H1 (cell line): ENCODE measurements at regions not wholly inside any gene's neighbourhood (a gene's known extent, or its start where the extent isn't known, plus 50 kb on each side); places are given as distances from the start of the nearest gene placed in this dataset.

ENCODE experiments used
- CTCF ChIA-PET: fragments of 300-600 bp; sonication (Branson Sonifier 250); formaldehyde crosslinking; loops from one replicate; lab custom pipeline; 2021; ENCODE audit not compliant: partially characterized antibody; lab: Charles Lee
- POLR2A ChIA-PET: fragments of 300-600 bp; sonication (Branson Sonifier 250); formaldehyde crosslinking; loops from one replicate; lab custom pipeline; 2021; ENCODE audit warnings: inconsistent platforms; ENCODE audit not compliant: partially characterized antibody; lab: Charles Lee
- DNase-seq, 2 experiments: peaks; one replicate each; pipeline versions ENCODE4 v3.0.0 to v3.0.0-alpha.2; 2010 to 2022; ENCODE audit warnings: low spot score in 2 of 2, low read depth in 1 of 2, mixed read lengths in 1 of 2
- FAIRE-seq: peaks from 2 replicates; lab custom pipeline; 2011; peaks lifted over from hg19 to GRCh38; lab: Jason Lieb, UNC
- H2AFZ ChIP-seq: 2 replicates; pipeline ENCODE4 v1.8.1; 2012; ENCODE audit warnings: low read length, inconsistent platforms
- H2AK5ac ChIP-seq: 2 replicates; pipeline ENCODE4 v1.6.1; 2013; ENCODE audit warnings: low read depth, low read length
- H2BK120ac ChIP-seq: replicated peaks from 2 replicates; pipeline ENCODE3; 2013; ENCODE audit warnings: low read depth, low read length, inconsistent platforms
- H2BK12ac ChIP-seq: 2 replicates; pipeline ENCODE4 v1.6.1; 2013; ENCODE audit warnings: low read depth, low read length
- H2BK15ac ChIP-seq: 2 replicates; pipeline ENCODE4 v1.6.1; 2013; ENCODE audit warnings: low read length
- H2BK20ac ChIP-seq: 2 replicates; pipeline ENCODE4 v1.6.1; 2013; ENCODE audit warnings: low read length
- H2BK5ac ChIP-seq: 2 replicates; pipeline ENCODE4 v1.6.1; 2013; ENCODE audit warnings: low read depth, low read length
- H3K14ac ChIP-seq: 2 replicates; pipeline ENCODE4 v1.6.1; 2013; ENCODE audit warnings: inconsistent platforms; ENCODE audit not compliant: insufficient read length
- H3K18ac ChIP-seq: 2 replicates; pipeline ENCODE4 v1.6.1; 2013; ENCODE audit warnings: low read length; ENCODE audit errors: extremely low read depth
- H3K23ac ChIP-seq: 2 replicates; pipeline ENCODE4 v1.6.1; 2013; ENCODE audit warnings: inconsistent platforms; ENCODE audit not compliant: insufficient read length
- H3K23me2 ChIP-seq: 2 replicates; pipeline ENCODE4 v1.6.1; 2013; ENCODE audit warnings: low read depth, low read length
- H3K27ac ChIP-seq: 2 replicates; pipeline ENCODE4 v1.6.1; 2011; ENCODE audit warnings: low read depth, low read length, inconsistent platforms
- H3K27me3 ChIP-seq, 4 experiments: replicated peaks in 1 of 4; 1 replicate in 1 of 4; 2 replicates in 3 of 4; pipeline versions ENCODE4 v1.6.1 to v1.8.1; 2011 to 2013; ENCODE audit warnings: low read length in 3 of 4, mild to moderate bottlenecking in 3 of 4, inconsistent platforms in 2 of 4, mixed read lengths in 2 of 4, moderate library complexity in 1 of 4; ENCODE audit not compliant: control insufficient read depth in 3 of 4, insufficient read depth in 3 of 4; ENCODE audit errors: extremely low read depth in 1 of 4
- H3K36me3 ChIP-seq, 4 experiments: 2 replicates each; pipeline versions ENCODE4 v1.6.1 to v1.8.1; 2011 to 2013; ENCODE audit warnings: mild to moderate bottlenecking in 4 of 4, low read length in 3 of 4, moderate library complexity in 2 of 4, control low read depth in 1 of 4, inconsistent platforms in 1 of 4; ENCODE audit not compliant: insufficient read depth in 4 of 4, control insufficient read depth in 2 of 4
- H3K4ac ChIP-seq: replicated peaks from 2 replicates; pipeline ENCODE3; 2013; ENCODE audit warnings: low read length, low read depth, mixed read lengths, inconsistent platforms; ENCODE audit not compliant: insufficient read length
- H3K4me1 ChIP-seq, 4 experiments: replicated peaks in 1 of 4; 1 replicate in 1 of 4; 2 replicates in 3 of 4; pipeline versions ENCODE4 v1.6.1 to v1.8.1; 2011 to 2013; ENCODE audit warnings: low read length in 3 of 4, inconsistent platforms in 2 of 4, mixed read lengths in 1 of 4; ENCODE audit not compliant: insufficient read depth in 4 of 4, control insufficient read depth in 3 of 4
- H3K4me2 ChIP-seq, 2 experiments: 2 replicates each; pipeline versions ENCODE4 v1.6.1 to v1.8.1; 2011 to 2013; ENCODE audit warnings: low read depth in 2 of 2, low read length in 2 of 2, control low read depth in 1 of 2, inconsistent platforms in 1 of 2, mild to moderate bottlenecking in 1 of 2; ENCODE audit not compliant: insufficient read depth in 1 of 2
- H3K4me3 ChIP-seq, 4 experiments: fragments of 200-600, 300-600 bp in 1 of 4; sonication (generic), shearing (Covaris generic), sonication (Bioruptor Twin) in 1 of 4; 2 replicates each; pipeline versions ENCODE4 v1.5.1 to v1.8.1; 2011 to 2016; ENCODE audit warnings: low read length in 4 of 4, low read depth in 3 of 4, control low read depth in 2 of 4, inconsistent platforms in 2 of 4, mild to moderate bottlenecking in 2 of 4, mixed read lengths in 1 of 4, moderate library complexity in 1 of 4; ENCODE audit not compliant: insufficient read depth in 2 of 4; ENCODE audit errors: extremely low read depth in 1 of 4
- H3K56ac ChIP-seq: replicated peaks from 2 replicates; pipeline ENCODE3; 2013; ENCODE audit warnings: low read depth, mild to moderate bottlenecking, mixed read lengths, low read length, inconsistent platforms; ENCODE audit not compliant: insufficient read length
- H3K79me1 ChIP-seq: 2 replicates; pipeline ENCODE4 v1.6.1; 2013; ENCODE audit warnings: low read depth, low read length, control low read depth
- H3K79me2 ChIP-seq, 2 experiments: 2 replicates each; pipeline versions ENCODE4 v1.6.1 to v1.8.1; 2012 to 2013; ENCODE audit warnings: low read length in 2 of 2, mild to moderate bottlenecking in 2 of 2, inconsistent platforms in 1 of 2; ENCODE audit not compliant: insufficient read depth in 2 of 2, control insufficient read depth in 1 of 2
- H3K9ac ChIP-seq, 4 experiments: replicated peaks in 1 of 4; 1 replicate in 1 of 4; 2 replicates in 3 of 4; pipeline versions ENCODE4 v1.6.1 to v1.8.1; 2011 to 2013; ENCODE audit warnings: low read depth in 3 of 4, low read length in 3 of 4, control low read depth in 2 of 4, mild to moderate bottlenecking in 2 of 4, moderate library complexity in 2 of 4, inconsistent platforms in 1 of 4; ENCODE audit errors: extremely low read depth in 1 of 4
- H3K9me3 ChIP-seq, 2 experiments: 2 replicates each; pipeline versions ENCODE4 v1.6.1 to v1.8.1; 2012 to 2013; ENCODE audit warnings: mild to moderate bottlenecking in 2 of 2, moderate library complexity in 2 of 2, control low read depth in 1 of 2, inconsistent platforms in 1 of 2, low read depth in 1 of 2, low read length in 1 of 2, mixed read lengths in 1 of 2; ENCODE audit not compliant: insufficient read depth in 2 of 2
- H4K20me1 ChIP-seq, 2 experiments: replicated peaks in 1 of 2; 2 replicates each; pipeline versions ENCODE3 to v1.8.1; 2011 to 2013; ENCODE audit warnings: inconsistent platforms in 2 of 2, low read length in 2 of 2, mild to moderate bottlenecking in 1 of 2; ENCODE audit not compliant: insufficient read depth in 2 of 2, control insufficient read depth in 1 of 2
- H4K5ac ChIP-seq: 2 replicates; pipeline ENCODE4 v1.6.1; 2013; ENCODE audit warnings: low read length, low read depth, mixed read lengths, inconsistent platforms; ENCODE audit not compliant: insufficient read length
- H4K8ac ChIP-seq: 2 replicates; pipeline ENCODE4 v1.8.0; 2013; ENCODE audit warnings: mild to moderate bottlenecking, moderate library complexity, low read length, inconsistent platforms; ENCODE audit not compliant: insufficient read depth; ENCODE audit errors: extremely low read depth
- H4K91ac ChIP-seq: replicated peaks from 2 replicates; pipeline ENCODE3; 2013; ENCODE audit warnings: low read length, mixed read lengths, inconsistent platforms; ENCODE audit not compliant: insufficient read length
- CHD1 ChIP-seq: IDR thresholded peaks from 2 replicates; pipeline ENCODE4 v1.6.1; 2012; ENCODE audit warnings: low read depth, low read length, improper control_type of control experiment
- GABPA ChIP-seq: IDR thresholded peaks from 2 replicates; pipeline ENCODE4 v1.6.1; 2011; ENCODE audit warnings: mild to moderate bottlenecking, low read length, moderate library complexity, borderline replicate concordance; ENCODE audit not compliant: insufficient read depth
- KDM1A ChIP-seq: fragments of 200-600, 300-600 bp; sonication (generic); IDR thresholded peaks from 2 replicates; pipeline ENCODE4 v1.7.1; 2016; ENCODE audit warnings: mild to moderate bottlenecking, low read length, borderline replicate concordance
- KDM5A ChIP-seq: fragments of 200-600 bp; IDR thresholded peaks from 2 replicates; pipeline ENCODE4 v1.7.1; 2012; ENCODE audit warnings: mild to moderate bottlenecking, low read length, inconsistent platforms, mixed read lengths
- RXRA ChIP-seq: IDR thresholded peaks from 2 replicates; pipeline ENCODE4 v1.6.1; 2011; ENCODE audit warnings: low read depth, mild to moderate bottlenecking, low read length, moderate library complexity; ENCODE audit not compliant: insufficient read depth
- TCF12 ChIP-seq: IDR thresholded peaks from 2 replicates; pipeline ENCODE4 v1.6.1; 2011; ENCODE audit warnings: low read depth, mild to moderate bottlenecking, low read length
- WGBS, 2 experiments: shearing (Covaris generic) in 1 of 2; methylation state at CpG; one replicate each; pipeline versions ENCODE4 v1.1.6 to v1.1.7; 2013 to 2015; ENCODE audit warnings: low lambda C conversion rate in 2 of 2, mixed read lengths in 2 of 2, inconsistent platforms in 1 of 2, low coverage in 1 of 2, missing lambda C conversion rate in 1 of 2; ENCODE audit not compliant: insufficient replicate concordance in 2 of 2, insufficient coverage in 1 of 2, insufficient read length in 1 of 2; ENCODE audit errors: extremely low coverage in 1 of 2, missing lambda C conversion rate in 1 of 2; 5-methylcytosine and 5-hydroxymethylcytosine counted together

DNA sequence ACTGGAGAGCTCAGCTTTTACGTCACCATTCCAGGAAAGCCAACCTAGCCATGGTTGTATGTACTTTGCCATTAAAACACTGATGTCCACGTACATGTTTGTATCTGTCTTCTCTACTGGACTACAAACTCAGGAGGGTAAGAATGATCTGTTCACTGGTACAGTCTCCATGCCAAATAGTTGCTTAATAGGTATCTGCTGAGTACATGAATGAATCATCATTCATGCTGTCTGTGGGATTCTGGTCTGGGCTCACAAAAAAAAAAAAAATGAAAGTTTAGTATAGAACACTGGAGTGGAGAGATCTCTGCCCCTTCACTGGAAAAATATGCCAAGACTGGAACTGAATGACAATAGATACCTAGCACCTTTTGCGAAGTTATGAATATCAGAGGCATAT is 102.6 kb upstream of the ITGA4 start:
- Histone ChIP-seq H2BK5ac (no peak overlapping the region), H4K91ac (no peak overlapping the region), H2BK20ac (no peak overlapping the region), H3K18ac (no peak overlapping the region), H3K14ac (no peak overlapping the region), H3K4me2 (no peak overlapping the region), H4K5ac (no peak overlapping the region), H3K9ac (no peak overlapping the region), H3K27ac (no peak overlapping the region), H3K23ac (no peak overlapping the region), H2AFZ (no peak overlapping the region), H4K20me1 (no peaks in the 10 kb centered on the region), H2BK12ac (no peak overlapping the region), H2BK15ac (no peak overlapping the region), H3K4me1 (no peaks in the 10 kb centered on the region), H3K79me1 (no peaks in the 10 kb centered on the region), H3K9me3 (no peaks in the 10 kb centered on the region), H3K4me3 (no peak overlapping the region), H3K27me3 (no peaks in the 10 kb centered on the region), H3K23me2 (no peaks in the 10 kb centered on the region), H4K8ac (no peak overlapping the region), H3K36me3 (no peaks in the 10 kb centered on the region), H3K4ac (no peak overlapping the region), H3K56ac (no peak overlapping the region), H3K79me2 (no peaks in the 10 kb centered on the region), H2AK5ac (no peak overlapping the region), H2BK120ac (no peak overlapping the region)
- ChIA-PET POLR2A (no interaction called here), CTCF (interaction anchor here (0.6 to 1.2 kb wide), 5 partner anchors 103 to 1749 kb away, joined by 3 to 5 read pairs (median 3); no protein-coding TSS in a partner anchor)
- WGBS, 2 experiments: 92% methylated on average over 3 of the region's 3 CpGs; no CpG with 5 or more reads in 1 of the 2 experiments
- no peak for FAIRE-seq
- DNase-seq: no peak
- no peak for TF ChIP-seq CHD1
- TF ChIP-seq KDM1A: no peak
- TF ChIP-seq KDM5A: no peak
- no peak for TF ChIP-seq RXRA
- TF ChIP-seq GABPA: no peak
- TF ChIP-seq TCF12: no peak
